Neural crest cell (in vitro differentiated cells): ENCODE measurements at regions not wholly inside any gene's neighbourhood (a gene's known extent, or its start where the extent isn't known, plus 50 kb on each side); places are given as distances from the start of the nearest gene placed in this dataset.

ENCODE experiments used
- DNase-seq: peaks from one replicate; pipeline ENCODE4 v3.0.0; 2021; ENCODE audit warnings: low read depth, mixed read lengths, low spot score
- H3K27ac Mint-ChIP-seq: one replicate; pipeline ENCODE4 v1.8.0; 2021; ENCODE audit warnings: mild to moderate bottlenecking, mixed read lengths; ENCODE audit not compliant: unreplicated experiment
- H3K27me3 Mint-ChIP-seq: 2 replicates; pipeline ENCODE4 v1.8.0; 2021; ENCODE audit warnings: low read depth, mild to moderate bottlenecking, mixed read lengths
- H3K36me3 Mint-ChIP-seq: 2 replicates; pipeline ENCODE4 v1.8.0; 2021; ENCODE audit warnings: low read depth, mild to moderate bottlenecking, mixed read lengths
- H3K4me1 Mint-ChIP-seq: 2 replicates; pipeline ENCODE4 v1.8.0; 2021; ENCODE audit warnings: mixed read lengths
- H3K4me3 Mint-ChIP-seq: one replicate; pipeline ENCODE4 v1.8.0; 2021; ENCODE audit warnings: mild to moderate bottlenecking, mixed read lengths
- H3K9me3 Mint-ChIP-seq: 2 replicates; pipeline ENCODE4 v1.8.0; 2021; ENCODE audit warnings: mixed read lengths
- TF ChIP-seq, protein P1 (sequence below): fragments of 200-600 bp; sonication (generic); conservative IDR thresholded peaks from 2 replicates; pipeline ENCODE4 v1.5.0; 2021; ENCODE audit warnings: antibody characterized with exemption, mild to moderate bottlenecking

DNA sequence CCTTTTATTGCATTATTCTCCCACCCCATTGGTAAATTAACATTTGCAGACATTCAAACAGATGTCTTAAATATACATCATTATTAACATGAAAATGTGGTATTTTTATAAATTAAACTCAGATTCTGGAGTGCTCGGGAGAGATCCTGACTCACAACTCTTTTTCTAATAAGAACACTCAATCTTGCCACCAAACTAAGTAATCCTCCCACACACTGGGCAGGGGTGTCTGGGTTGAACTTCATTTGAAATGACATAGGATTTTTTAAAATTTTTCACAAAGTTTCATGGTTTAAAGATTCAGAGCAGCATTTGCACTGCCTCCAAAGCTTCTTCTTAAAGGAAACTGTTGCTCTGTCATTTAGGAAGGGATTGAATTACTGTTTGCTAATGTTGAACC lies 754.3 kb downstream of the MECOM start:
- H3K4me1 Mint-ChIP-seq: no peaks in the 10 kb centered on the region
- no peak overlapping the region for H3K27ac Mint-ChIP-seq
- no peaks in the 10 kb centered on the region for H3K36me3 Mint-ChIP-seq
- no peak for DNase-seq
- TF ChIP-seq, protein P1, sequence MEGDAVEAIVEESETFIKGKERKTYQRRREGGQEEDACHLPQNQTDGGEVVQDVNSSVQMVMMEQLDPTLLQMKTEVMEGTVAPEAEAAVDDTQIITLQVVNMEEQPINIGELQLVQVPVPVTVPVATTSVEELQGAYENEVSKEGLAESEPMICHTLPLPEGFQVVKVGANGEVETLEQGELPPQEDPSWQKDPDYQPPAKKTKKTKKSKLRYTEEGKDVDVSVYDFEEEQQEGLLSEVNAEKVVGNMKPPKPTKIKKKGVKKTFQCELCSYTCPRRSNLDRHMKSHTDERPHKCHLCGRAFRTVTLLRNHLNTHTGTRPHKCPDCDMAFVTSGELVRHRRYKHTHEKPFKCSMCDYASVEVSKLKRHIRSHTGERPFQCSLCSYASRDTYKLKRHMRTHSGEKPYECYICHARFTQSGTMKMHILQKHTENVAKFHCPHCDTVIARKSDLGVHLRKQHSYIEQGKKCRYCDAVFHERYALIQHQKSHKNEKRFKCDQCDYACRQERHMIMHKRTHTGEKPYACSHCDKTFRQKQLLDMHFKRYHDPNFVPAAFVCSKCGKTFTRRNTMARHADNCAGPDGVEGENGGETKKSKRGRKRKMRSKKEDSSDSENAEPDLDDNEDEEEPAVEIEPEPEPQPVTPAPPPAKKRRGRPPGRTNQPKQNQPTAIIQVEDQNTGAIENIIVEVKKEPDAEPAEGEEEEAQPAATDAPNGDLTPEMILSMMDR: no peak
- H3K27me3 Mint-ChIP-seq: no peaks in the 10 kb centered on the region
- H3K4me3 Mint-ChIP-seq: no peak overlapping the region
- H3K9me3 Mint-ChIP-seq: no peaks in the 10 kb centered on the region

DNA sequence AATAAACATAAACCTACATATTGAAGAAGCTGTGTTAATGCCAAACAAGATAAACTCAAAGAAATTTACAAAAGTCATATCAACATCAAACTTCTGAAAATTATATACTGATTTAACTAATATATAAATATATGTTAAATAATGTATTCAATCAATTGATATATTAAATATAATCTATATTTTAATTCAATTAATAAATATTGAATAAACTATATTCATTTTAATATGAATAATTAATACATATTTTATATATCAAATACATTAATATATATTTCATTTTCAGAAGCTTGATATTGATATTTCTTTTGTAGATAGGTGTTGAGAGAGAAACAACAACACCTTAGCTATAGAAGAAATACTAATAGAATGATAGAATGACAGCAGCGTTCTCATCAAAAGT lies 768.1 kb downstream of the MECOM start:
- Mint-ChIP-seq H3K27ac (no peak overlapping the region), H3K4me1 (no peaks in the 10 kb centered on the region), H3K36me3 (peaks cover 6% of the 10 kb centered on the region), H3K4me3 (no peak overlapping the region), H3K27me3 (no peaks in the 10 kb centered on the region), H3K9me3 (peaks cover 12% of the 10 kb centered on the region)
- DNase-seq: no peak
- TF ChIP-seq, protein P1: no peak

DNA sequence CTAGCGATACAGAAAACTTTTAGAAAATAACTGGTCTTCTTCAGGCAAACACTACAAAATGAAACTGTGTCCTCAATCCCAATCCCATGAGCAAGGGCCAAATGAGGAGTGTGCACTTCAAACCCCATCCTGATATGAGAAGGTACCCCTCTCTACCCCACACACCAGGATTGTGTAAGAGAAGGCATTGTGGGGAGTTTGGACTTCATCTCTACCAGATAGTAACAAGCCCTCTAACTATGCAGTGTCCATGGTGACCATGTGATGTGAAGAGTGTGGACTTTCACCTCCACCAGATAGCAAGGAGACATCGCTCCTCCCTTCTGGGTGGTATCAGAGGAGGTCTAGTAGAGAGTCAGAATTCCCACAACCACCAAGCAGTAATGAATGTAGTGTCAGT lies 769.3 kb downstream of the MECOM start:
- peaks cover 6% of the 10 kb centered on the region for H3K36me3 Mint-ChIP-seq
- no peak for DNase-seq
- TF ChIP-seq, protein P1: no peak
- H3K27me3 Mint-ChIP-seq: no peaks in the 10 kb centered on the region
- peaks cover 12% of the 10 kb centered on the region for H3K9me3 Mint-ChIP-seq
- no peaks in the 10 kb centered on the region for H3K4me1 Mint-ChIP-seq
- H3K4me3 Mint-ChIP-seq: no peak overlapping the region
- H3K27ac Mint-ChIP-seq: no peak overlapping the region

DNA sequence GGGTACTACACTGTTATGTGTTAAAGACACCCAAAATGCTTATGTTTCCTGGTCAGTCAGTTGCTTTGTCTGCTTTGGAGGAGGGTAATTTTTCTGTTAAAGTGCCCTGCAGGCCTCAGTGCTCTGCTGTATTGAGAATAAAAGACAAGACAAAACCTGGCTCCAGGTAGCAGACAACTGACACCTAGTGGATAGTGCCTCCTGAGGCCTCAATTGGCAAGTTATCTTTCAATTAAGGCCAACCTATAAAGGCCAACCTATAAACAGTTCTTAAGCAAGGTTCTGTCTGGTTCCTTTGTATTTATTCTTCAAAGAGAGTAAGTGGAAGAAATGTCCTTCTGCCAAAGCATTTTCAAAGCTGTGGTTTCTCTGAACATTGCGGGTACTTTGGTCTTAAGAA lies 773.8 kb downstream of the MECOM start:
- no peaks in the 10 kb centered on the region for H3K9me3 Mint-ChIP-seq
- no peaks in the 10 kb centered on the region for H3K36me3 Mint-ChIP-seq
- H3K27me3 Mint-ChIP-seq: no peaks in the 10 kb centered on the region
- TF ChIP-seq, protein P1: no peak
- DNase-seq: no peak
- no peak overlapping the region for H3K27ac Mint-ChIP-seq
- H3K4me3 Mint-ChIP-seq: no peak overlapping the region
- no peaks in the 10 kb centered on the region for H3K4me1 Mint-ChIP-seq

DNA sequence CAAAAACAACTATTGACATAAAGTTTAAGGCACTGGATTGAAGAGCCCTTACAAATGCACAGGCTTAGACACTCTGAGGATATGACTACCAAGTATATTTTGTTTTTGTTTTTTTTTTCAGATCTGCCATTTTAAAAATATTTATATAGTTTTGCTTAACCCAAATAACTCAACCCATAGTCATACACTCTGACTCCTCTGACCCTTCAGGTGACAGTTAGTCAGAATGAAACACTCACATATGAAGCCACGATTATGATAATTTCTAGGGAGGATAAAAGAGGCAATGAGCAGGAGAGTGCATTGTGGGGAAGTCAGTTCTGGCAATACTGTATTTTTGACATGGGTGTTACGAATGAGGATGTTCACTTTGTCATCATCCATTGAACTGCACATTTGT lies 774.7 kb downstream of the MECOM start:
- Mint-ChIP-seq H3K36me3 (no peaks in the 10 kb centered on the region), H3K27ac (no peak overlapping the region), H3K27me3 (no peaks in the 10 kb centered on the region), H3K4me1 (no peaks in the 10 kb centered on the region), H3K4me3 (no peak overlapping the region), H3K9me3 (no peaks in the 10 kb centered on the region)
- DNase-seq: no peak
- TF ChIP-seq, protein P1: no peak

DNA sequence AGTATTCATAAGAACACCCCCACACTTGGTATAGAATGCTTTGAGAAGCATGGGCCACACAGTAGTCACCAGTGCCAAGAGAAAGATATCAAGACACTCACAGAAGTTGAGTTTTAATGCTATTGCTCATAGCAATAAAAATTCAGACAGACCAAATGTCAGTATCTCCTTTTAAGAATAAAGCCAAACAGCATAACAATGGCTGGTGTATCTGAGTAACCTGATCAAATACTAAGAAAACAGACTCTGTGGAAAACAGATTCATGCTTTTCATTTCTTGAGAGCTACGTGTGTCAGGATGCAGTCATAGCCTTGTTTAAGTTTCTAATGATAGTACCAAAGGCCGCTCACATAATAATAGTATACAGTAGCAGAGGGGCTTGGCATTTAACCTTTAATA lies 778.5 kb downstream of the MECOM start:
- no peak for DNase-seq
- H3K4me3 Mint-ChIP-seq: no peak overlapping the region
- H3K9me3 Mint-ChIP-seq: no peaks in the 10 kb centered on the region
- H3K4me1 Mint-ChIP-seq: peaks cover 4% of the 10 kb centered on the region
- no peaks in the 10 kb centered on the region for H3K36me3 Mint-ChIP-seq
- H3K27me3 Mint-ChIP-seq: no peaks in the 10 kb centered on the region
- TF ChIP-seq, protein P1: no peak
- H3K27ac Mint-ChIP-seq: no peak overlapping the region
